Right lobe of liver (tissue), 6 donors: ENCODE measurements at regions not wholly inside any gene's neighbourhood (a gene's known extent, or its start where the extent isn't known, plus 50 kb on each side); places are given as distances from the start of the nearest gene placed in this dataset.

Experiments used
- ATAC-seq, 4 donors: fragments of 200-7000 bp; cut with Tn5 transposase; one replicate each; pipeline ENCODE4 v1.9.1; 2020; ENCODE audit warnings: mild to moderate bottlenecking in 4 of 4, moderate library complexity in 4 of 4
- DNase-seq, 3 donors: peaks; one replicate each; pipeline ENCODE4 v3.0.0-alpha.2; 2020
- H3K27ac ChIP-seq, 3 donors: fragments of 200-600 bp; one replicate each; pipeline ENCODE4 v1.8.0; 2022
- H3K27me3 ChIP-seq, 2 donors: fragments of 200-600 bp; one replicate each; pipeline ENCODE4 v1.8.0; 2022
- H3K36me3 ChIP-seq, 4 donors: fragments of 200-600 bp; sonication (generic) in 1 of 4; one replicate each; pipeline versions ENCODE4 v1.5.1 to v1.8.0; 2017 to 2022; ENCODE audit warnings: control low read depth in 1 of 4
- H3K4me1 ChIP-seq, 4 donors: fragments of 200-600 bp; sonication (generic) in 1 of 4; one replicate each; pipeline versions ENCODE4 v1.5.1 to v1.8.0; 2017 to 2022; ENCODE audit warnings: control low read depth in 1 of 4
- H3K4me3 ChIP-seq, 3 donors: fragments of 200-600 bp; one replicate each; pipeline ENCODE4 v1.8.0; 2022
- H3K9me3 ChIP-seq, 4 donors: fragments of 200-600 bp; sonication (generic) in 1 of 4; one replicate each; pipeline versions ENCODE4 v1.5.1 to v1.8.0; 2017 to 2022; ENCODE audit warnings: control low read depth in 1 of 4
- CTCF ChIP-seq, 4 donors: fragments of 200-600 bp in 3 of 4; fragments of 450-650 bp in 1 of 4; IDR thresholded peaks; one replicate each; pipeline versions ENCODE4 v1.5.1 to v1.8.0; 2016 to 2022; ENCODE audit warnings: antibody characterized with exemption in 4 of 4, mild to moderate bottlenecking in 2 of 4
- POLR2A ChIP-seq: fragments of 450-650 bp; IDR thresholded peaks from one replicate; pipeline ENCODE4 v1.6.1; 2017; ENCODE audit warnings: antibody characterized with exemption, mild to moderate bottlenecking
- WGBS: methylation state at CpG from one replicate; pipeline ENCODE4 v1.1.6; 2018; ENCODE audit warnings: low coverage, low lambda C conversion rate; ENCODE audit not compliant: insufficient coverage; ENCODE audit errors: missing lambda C conversion rate; 5-methylcytosine and 5-hydroxymethylcytosine counted together
- intact Hi-C, 2 donors: fragments of 100-400 bp; cut with DNase I; formaldehyde crosslinking; loops; one replicate each; pipeline versions ENCODE4 v1.11.2 to v1.14.1; 2022
- donor health status: DM: no; HTN: yes; CAD: no.
- donor health status: DM: no; HTN: no; CAD: no.
- donor health status: DM: no; HTN: no; CAD: no.
- donor health status: DM: no; HTN: yes; CAD: no.
- donor health status: DM: no; HTN: yes; CAD: no.

- no peaks in the 10 kb centered on the region for H3K9me3 ChIP-seq
- no peaks in the 10 kb centered on the region for H3K27me3 ChIP-seq
- no peak overlapping the region for H3K4me3 ChIP-seq
- no peak for ATAC-seq
- H3K36me3 ChIP-seq, result no peaks in the 10 kb centered on the region
- WGBS, result 13% methylated on average over 1 of the region's 1 CpG
- H3K4me1 ChIP-seq, result no peaks in the 10 kb centered on the region
- TF ChIP-seq CTCF (IDR thresholded peaks at IDR 0.05) (no peak), POLR2A (no peak)
- intact Hi-C loops, result no loop called here
- no peak for DNase-seq
- no peak overlapping the region for H3K27ac ChIP-seq
Measured at GRCh38 chr2:62319070-62319469, 123.2 kb downstream of the B3GNT2 start.

GRCh38 chr2:62315476-62315875 lies 119.6 kb downstream of the B3GNT2 start:
- DNase-seq (no peak), ATAC-seq (no peak)
- no peaks in the 10 kb centered on the region for H3K27me3 ChIP-seq
- no peaks in the 10 kb centered on the region for H3K9me3 ChIP-seq
- no peak for TF ChIP-seq POLR2A
- no peak for TF ChIP-seq CTCF (IDR thresholded peaks at IDR 0.05)
- no peak overlapping the region for H3K4me3 ChIP-seq
- no peaks in the 10 kb centered on the region for H3K4me1 ChIP-seq
- intact Hi-C loops, result no loop called here
- no peaks in the 10 kb centered on the region for H3K36me3 ChIP-seq
- 49% methylated on average over 4 of the region's 4 CpGs for WGBS
- H3K27ac ChIP-seq, result no peak overlapping the region

DNA sequence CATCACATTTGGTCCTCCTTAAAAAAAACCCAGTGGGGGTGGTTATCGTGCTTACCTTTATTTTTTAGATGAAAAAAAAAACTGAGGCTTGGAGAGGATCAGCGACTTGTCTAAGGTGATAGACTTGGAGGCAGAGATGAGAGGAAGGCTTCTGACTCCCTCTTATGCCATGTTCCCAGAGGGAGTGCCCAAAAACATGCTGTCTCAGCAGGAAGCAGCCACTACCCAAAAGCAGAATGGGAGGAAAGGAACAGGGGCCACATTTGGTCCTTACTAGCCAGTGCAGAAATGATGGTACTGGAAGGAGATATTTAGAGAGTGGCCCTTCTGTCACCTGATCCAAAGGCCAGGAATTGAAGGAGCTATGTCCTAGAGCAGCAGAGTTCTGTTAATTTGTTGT lies 118.4 kb downstream of the B3GNT2 start:
- H3K4me1 ChIP-seq, result no peaks in the 10 kb centered on the region
- whole genome bisulfite sequencing, result 65% methylated on average over 2 of the region's 2 CpGs
- no peak overlapping the region for H3K27ac ChIP-seq
- intact Hi-C loops, result no loop called here
- no peak for DNase-seq
- H3K36me3 ChIP-seq, result no peaks in the 10 kb centered on the region
- TF ChIP-seq POLR2A (no peak), CTCF (IDR thresholded peaks at IDR 0.05) (no peak)
- H3K9me3 ChIP-seq, result no peaks in the 10 kb centered on the region
- ATAC-seq, result no peak
- no peaks in the 10 kb centered on the region for H3K27me3 ChIP-seq
- no peak overlapping the region for H3K4me3 ChIP-seq

GRCh38 chr2:62313449-62314227 lies 117.7 kb downstream of the B3GNT2 start:
- H3K4me3 ChIP-seq, result no peak overlapping the region
- 73% methylated on average over 1 of the region's 3 CpGs for WGBS
- TF ChIP-seq POLR2A (no peak), CTCF (IDR thresholded peaks at IDR 0.05) (no peak)
- no peak for ATAC-seq
- no peak overlapping the region for H3K27ac ChIP-seq
- H3K27me3 ChIP-seq, result no peaks in the 10 kb centered on the region
- H3K36me3 ChIP-seq, result no peaks in the 10 kb centered on the region
- no peaks in the 10 kb centered on the region for H3K9me3 ChIP-seq
- DNase-seq, result no peak
- no peaks in the 10 kb centered on the region for H3K4me1 ChIP-seq
- intact Hi-C loops, result no loop called here
